ENCODE measurements at regions not wholly inside any gene's neighbourhood (a gene's known extent, or its start where the extent isn't known, plus 50 kb on each side); places are given as distances from the start of the nearest gene placed in this dataset.

DNA sequence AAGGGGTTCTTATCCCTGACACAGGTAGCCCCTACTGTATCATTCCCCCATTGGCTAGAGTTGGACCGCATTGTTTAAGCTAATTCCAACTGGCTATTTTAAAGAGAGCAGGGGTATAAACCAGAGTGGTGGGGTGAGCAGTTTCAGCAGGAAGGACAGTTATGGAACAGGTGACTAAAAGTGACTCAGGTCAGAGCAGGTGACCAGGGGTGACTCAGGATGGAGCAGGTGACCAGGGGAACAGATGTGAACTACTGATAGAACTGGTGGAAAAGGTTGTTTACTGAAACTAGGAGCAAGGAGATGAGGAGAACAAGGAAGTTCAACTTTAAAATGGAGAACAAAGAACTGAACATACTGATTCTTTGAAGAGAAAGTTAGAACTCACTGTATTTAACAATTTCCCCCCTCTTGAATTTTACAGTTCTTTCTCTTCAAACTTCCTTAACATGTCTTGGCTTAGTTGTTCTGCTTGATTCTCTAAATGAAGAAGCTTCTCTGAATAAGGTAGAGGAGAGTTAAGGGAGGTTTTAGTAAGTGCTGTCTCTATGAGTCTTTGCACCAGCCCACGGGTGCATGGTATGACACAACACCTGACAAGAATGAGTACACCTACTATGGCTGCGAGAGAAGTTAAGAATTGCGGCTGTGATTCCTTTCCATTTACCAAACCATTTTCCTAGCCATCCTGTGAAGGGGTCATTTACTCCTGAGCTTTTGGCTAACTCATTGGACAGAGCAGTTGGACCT lies 83.4 kb upstream of the WNT7A start:
- Histone ChIP-seq H3K36me3 (ENCODE audit: control insufficient read depth in 2 of 2, extremely low read depth in 1 of 2, insufficient read depth in 2 of 2, low read length in 2 of 2) (no peaks in the 10 kb centered on the region), H3K4me2 (ENCODE audit: insufficient read depth, low read length) (no peak overlapping the region), H3K79me2 (ENCODE audit: control insufficient read depth, insufficient read depth, low read length) (no peaks in the 10 kb centered on the region), H3K27ac (ENCODE audit: insufficient read depth, low read depth, low read length) (no peak overlapping the region), H3K4me1 (ENCODE audit: control insufficient read depth, extremely low read depth, insufficient read depth, low read length) (no peaks in the 10 kb centered on the region), H3K9ac (replicated peaks; ENCODE audit: extremely low read depth, insufficient read depth, low read length) (no peak overlapping the region), H3K4me3 (replicated peaks in 1 of 3; ENCODE audit: insufficient read depth in 1 of 3, low read depth in 1 of 3, low read length in 3 of 3) (no peak overlapping the region), H4K20me1 (replicated peaks; ENCODE audit: control insufficient read depth, extremely low read depth, insufficient read depth, low read length) (no peaks in the 10 kb centered on the region), H3K9me1 (replicated peaks; ENCODE audit: control insufficient read depth, extremely low read depth, insufficient read depth, low read length) (no peaks in the 10 kb centered on the region), H2AFZ (ENCODE audit: low read depth, low read length) (no peak overlapping the region), H3K27me3 (ENCODE audit: control insufficient read depth in 2 of 2, insufficient read depth in 2 of 2, low read length in 2 of 2) (no peaks in the 10 kb centered on the region), H3K9me3 (replicated peaks; ENCODE audit: control insufficient read depth, insufficient read depth, low read length) (no peaks in the 10 kb centered on the region)
- TF ChIP-seq POLR2AphosphoS5 (IDR thresholded peaks at IDR 0.05; ENCODE audit: insufficient read depth, low read depth, low read length): no peak
- no peak for TF ChIP-seq GATA2 (IDR thresholded peaks at IDR 0.05; ENCODE audit: insufficient read depth, insufficient read length, low read depth, low read length)
- TF ChIP-seq, protein P1, sequence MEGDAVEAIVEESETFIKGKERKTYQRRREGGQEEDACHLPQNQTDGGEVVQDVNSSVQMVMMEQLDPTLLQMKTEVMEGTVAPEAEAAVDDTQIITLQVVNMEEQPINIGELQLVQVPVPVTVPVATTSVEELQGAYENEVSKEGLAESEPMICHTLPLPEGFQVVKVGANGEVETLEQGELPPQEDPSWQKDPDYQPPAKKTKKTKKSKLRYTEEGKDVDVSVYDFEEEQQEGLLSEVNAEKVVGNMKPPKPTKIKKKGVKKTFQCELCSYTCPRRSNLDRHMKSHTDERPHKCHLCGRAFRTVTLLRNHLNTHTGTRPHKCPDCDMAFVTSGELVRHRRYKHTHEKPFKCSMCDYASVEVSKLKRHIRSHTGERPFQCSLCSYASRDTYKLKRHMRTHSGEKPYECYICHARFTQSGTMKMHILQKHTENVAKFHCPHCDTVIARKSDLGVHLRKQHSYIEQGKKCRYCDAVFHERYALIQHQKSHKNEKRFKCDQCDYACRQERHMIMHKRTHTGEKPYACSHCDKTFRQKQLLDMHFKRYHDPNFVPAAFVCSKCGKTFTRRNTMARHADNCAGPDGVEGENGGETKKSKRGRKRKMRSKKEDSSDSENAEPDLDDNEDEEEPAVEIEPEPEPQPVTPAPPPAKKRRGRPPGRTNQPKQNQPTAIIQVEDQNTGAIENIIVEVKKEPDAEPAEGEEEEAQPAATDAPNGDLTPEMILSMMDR (IDR thresholded peaks at IDR 0.05; ENCODE audit: extremely low read depth in 1 of 2, insufficient read depth in 1 of 2, low read depth in 1 of 2, low read length in 2 of 2): no peak
- no peak for TF ChIP-seq FOS (IDR thresholded peaks at IDR 0.05; ENCODE audit: borderline replicate concordance, insufficient read depth, low read length)
- TF ChIP-seq MYC (IDR thresholded peaks at IDR 0.05; ENCODE audit: low read depth, low read length): no peak
- no peak for TF ChIP-seq JUN (IDR thresholded peaks at IDR 0.05; ENCODE audit: borderline replicate concordance, insufficient read depth, insufficient read length, low read depth)
- TF ChIP-seq EZH2 (IDR thresholded peaks at IDR 0.05; ENCODE audit: borderline replicate concordance, low read depth, low read length, severe bottlenecking): no peak
- TF ChIP-seq, protein P2, sequence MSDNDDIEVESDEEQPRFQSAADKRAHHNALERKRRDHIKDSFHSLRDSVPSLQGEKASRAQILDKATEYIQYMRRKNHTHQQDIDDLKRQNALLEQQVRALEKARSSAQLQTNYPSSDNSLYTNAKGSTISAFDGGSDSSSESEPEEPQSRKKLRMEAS (IDR thresholded peaks at IDR 0.05; ENCODE audit: insufficient read depth, insufficient read length): no peak
- TF ChIP-seq POLR2A (IDR thresholded peaks at IDR 0.05; ENCODE audit: low read depth, low read length): no peak
- DNase-seq (ENCODE audit: low read depth, low spot score) (no peak), FAIRE-seq (no peak)
- no TSS peak for BruUV-seq (replicated peaks)
- dilution Hi-C loops (cut with MboI; ENCODE audit: extremely low pct_ligation_motif_present, low sequenced_read_pairs) (no loop called here), intact Hi-C loops (cut with micrococcal nuclease) (no loop called here)
- CTCF ChIA-PET: no interaction called here
- POLR2A ChIA-PET: no interaction called here

All from endothelial cell of umbilical vein (primary cell).